Endothelial cell of umbilical vein (primary cell): ENCODE measurements at regions not wholly inside any gene's neighbourhood (a gene's known extent, or its start where the extent isn't known, plus 50 kb on each side); places are given as distances from the start of the nearest gene placed in this dataset.

ENCODE experiments used
- EZH2 ChIP-seq: IDR thresholded peaks from 2 replicates; pipeline ENCODE4 v1.6.1; 2012; ENCODE audit warnings: borderline replicate concordance, low read depth, mild to moderate bottlenecking, moderate library complexity, low read length, inconsistent platforms; ENCODE audit not compliant: severe bottlenecking
- MYC ChIP-seq: IDR thresholded peaks from one replicate; pipeline ENCODE4 v1.6.1; 2011; ENCODE audit warnings: mild to moderate bottlenecking, low read depth, low read length
- POLR2AphosphoS5 ChIP-seq: IDR thresholded peaks from 2 replicates; pipeline ENCODE4 v1.6.1; 2012; ENCODE audit warnings: low read depth, mild to moderate bottlenecking, control low read depth, low read length, moderate library complexity; ENCODE audit not compliant: insufficient read depth
- TF ChIP-seq, protein P1 (sequence below), 2 donors: IDR thresholded peaks; 1 replicate in 1 of 2; 2 replicates in 1 of 2; pipeline ENCODE4 v1.5.1; 2011; ENCODE audit warnings: low read length in 2 of 2, mild to moderate bottlenecking in 2 of 2, moderate library complexity in 2 of 2, control low read depth in 1 of 2, inconsistent platforms in 1 of 2, low read depth in 1 of 2; ENCODE audit not compliant: insufficient read depth in 1 of 2; ENCODE audit errors: extremely low read depth in 1 of 2

DNA sequence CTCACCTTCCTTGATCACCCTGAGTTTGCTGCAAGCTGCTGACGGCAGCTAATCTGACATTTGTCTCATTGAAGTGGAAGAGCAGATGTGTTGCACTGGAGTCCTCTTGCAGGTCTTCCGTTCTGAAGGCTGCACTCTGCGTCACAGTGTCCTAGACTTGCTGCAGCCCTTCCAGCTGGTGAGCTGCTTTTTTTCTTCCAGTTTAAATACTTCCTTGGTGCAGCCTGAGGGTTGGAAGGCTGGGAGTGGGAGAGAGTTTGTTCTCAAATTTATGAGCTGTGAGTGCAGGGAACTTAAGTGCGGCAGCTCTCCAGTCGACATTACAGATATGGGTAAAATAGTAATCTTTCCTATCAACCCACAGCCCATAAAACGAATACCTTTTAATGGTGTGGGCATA, 303.6 kb upstream of the FAT1 start:
- no peak for TF ChIP-seq MYC
- TF ChIP-seq, protein P1, sequence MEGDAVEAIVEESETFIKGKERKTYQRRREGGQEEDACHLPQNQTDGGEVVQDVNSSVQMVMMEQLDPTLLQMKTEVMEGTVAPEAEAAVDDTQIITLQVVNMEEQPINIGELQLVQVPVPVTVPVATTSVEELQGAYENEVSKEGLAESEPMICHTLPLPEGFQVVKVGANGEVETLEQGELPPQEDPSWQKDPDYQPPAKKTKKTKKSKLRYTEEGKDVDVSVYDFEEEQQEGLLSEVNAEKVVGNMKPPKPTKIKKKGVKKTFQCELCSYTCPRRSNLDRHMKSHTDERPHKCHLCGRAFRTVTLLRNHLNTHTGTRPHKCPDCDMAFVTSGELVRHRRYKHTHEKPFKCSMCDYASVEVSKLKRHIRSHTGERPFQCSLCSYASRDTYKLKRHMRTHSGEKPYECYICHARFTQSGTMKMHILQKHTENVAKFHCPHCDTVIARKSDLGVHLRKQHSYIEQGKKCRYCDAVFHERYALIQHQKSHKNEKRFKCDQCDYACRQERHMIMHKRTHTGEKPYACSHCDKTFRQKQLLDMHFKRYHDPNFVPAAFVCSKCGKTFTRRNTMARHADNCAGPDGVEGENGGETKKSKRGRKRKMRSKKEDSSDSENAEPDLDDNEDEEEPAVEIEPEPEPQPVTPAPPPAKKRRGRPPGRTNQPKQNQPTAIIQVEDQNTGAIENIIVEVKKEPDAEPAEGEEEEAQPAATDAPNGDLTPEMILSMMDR (IDR thresholded peaks at IDR 0.05; ENCODE audit: extremely low read depth in 1 of 2, insufficient read depth in 1 of 2, low read depth in 1 of 2, low read length in 2 of 2) = no peak
- TF ChIP-seq EZH2 = no peak
- no peak for TF ChIP-seq POLR2AphosphoS5
